Ishikawa (cell line): ENCODE measurements at regions not wholly inside any gene's neighbourhood (a gene's known extent, or its start where the extent isn't known, plus 50 kb on each side); places are given as distances from the start of the nearest gene placed in this dataset.

ENCODE experiments used
- CEBPB ChIP-seq: IDR thresholded peaks from 2 replicates; pipeline ENCODE4 v1.6.1; 2012
- CREB1 ChIP-seq: IDR thresholded peaks from 2 replicates; pipeline ENCODE4 v1.6.1; 2012; ENCODE audit warnings: low read depth
- EGR1 ChIP-seq: IDR thresholded peaks from 2 replicates; pipeline ENCODE4 v1.6.1; 2012
- EP300 ChIP-seq: IDR thresholded peaks from 2 replicates; pipeline ENCODE4 v1.6.1; 2012; ENCODE audit warnings: borderline replicate concordance
- FOXM1 ChIP-seq: IDR thresholded peaks from 2 replicates; pipeline ENCODE4 v1.6.1; 2012; ENCODE audit warnings: low read depth, borderline replicate concordance
- MAX ChIP-seq: IDR thresholded peaks from 2 replicates; pipeline ENCODE4 v1.6.1; 2012
- NFIC ChIP-seq: IDR thresholded peaks from 2 replicates; pipeline ENCODE4 v1.6.1; 2012
- RAD21 ChIP-seq: IDR thresholded peaks from 2 replicates; pipeline ENCODE4 v1.6.1; 2012; ENCODE audit warnings: low read depth
- TAF1 ChIP-seq: IDR thresholded peaks from 2 replicates; pipeline ENCODE4 v1.6.1; 2012; ENCODE audit warnings: low read depth, mild to moderate bottlenecking
- TCF12 ChIP-seq: IDR thresholded peaks from 2 replicates; pipeline ENCODE4 v1.6.1; 2012; ENCODE audit warnings: low read depth
- TEAD4 ChIP-seq: IDR thresholded peaks from 2 replicates; pipeline ENCODE4 v1.6.1; 2012
- YY1 ChIP-seq: IDR thresholded peaks from 2 replicates; pipeline ENCODE4 v1.6.1; 2012; ENCODE audit warnings: low read depth
- ZBTB7A ChIP-seq: IDR thresholded peaks from 2 replicates; pipeline ENCODE4 v1.6.1; 2012; ENCODE audit warnings: low read depth
- TF ChIP-seq, protein P1 (sequence below): IDR thresholded peaks from 2 replicates; pipeline ENCODE4 v1.6.1; 2012
- TF ChIP-seq, protein P2 (sequence below): IDR thresholded peaks from 2 replicates; pipeline ENCODE4 v1.6.1; 2012; ENCODE audit warnings: low read depth, mild to moderate bottlenecking

GRCh38 chr6:141833001-141833655 lies 299.6 kb upstream of the GJE1 start:
- TF ChIP-seq EGR1 (no peak), MAX (no peak), CREB1 (no peak), FOXM1 (no peak), RAD21 (no peak), TCF12 (no peak), CEBPB (no peak), EP300 (no peak)
- TF ChIP-seq, protein P1, sequence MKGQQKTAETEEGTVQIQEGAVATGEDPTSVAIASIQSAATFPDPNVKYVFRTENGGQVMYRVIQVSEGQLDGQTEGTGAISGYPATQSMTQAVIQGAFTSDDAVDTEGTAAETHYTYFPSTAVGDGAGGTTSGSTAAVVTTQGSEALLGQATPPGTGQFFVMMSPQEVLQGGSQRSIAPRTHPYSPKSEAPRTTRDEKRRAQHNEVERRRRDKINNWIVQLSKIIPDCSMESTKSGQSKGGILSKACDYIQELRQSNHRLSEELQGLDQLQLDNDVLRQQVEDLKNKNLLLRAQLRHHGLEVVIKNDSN, result no peak

DNA sequence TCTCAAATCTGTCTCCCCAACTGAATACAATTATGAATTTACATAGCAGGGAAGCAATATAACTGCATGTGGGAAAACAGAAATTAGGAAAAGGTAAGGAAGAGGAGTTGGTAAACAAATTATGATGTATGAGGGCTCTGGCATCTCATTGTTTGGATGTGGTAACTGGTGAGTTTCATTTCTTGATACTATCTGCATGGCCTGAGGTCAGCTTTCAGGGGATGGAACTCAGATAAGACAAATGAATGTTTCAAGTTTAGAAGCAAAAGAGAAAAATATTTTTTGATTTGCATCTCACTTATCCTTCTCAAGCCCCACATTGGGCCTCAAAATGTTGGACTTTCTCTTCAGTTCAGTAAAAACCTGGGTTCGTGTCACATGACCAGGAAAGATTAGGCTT lies 302.2 kb upstream of the GJE1 start:
- TF ChIP-seq RAD21, result no peak
- no peak for TF ChIP-seq CEBPB
- no peak for TF ChIP-seq EP300
- TF ChIP-seq YY1, result no peak
- TF ChIP-seq ZBTB7A, result no peak
- TF ChIP-seq, protein P1, result no peak
- TF ChIP-seq, protein P2, sequence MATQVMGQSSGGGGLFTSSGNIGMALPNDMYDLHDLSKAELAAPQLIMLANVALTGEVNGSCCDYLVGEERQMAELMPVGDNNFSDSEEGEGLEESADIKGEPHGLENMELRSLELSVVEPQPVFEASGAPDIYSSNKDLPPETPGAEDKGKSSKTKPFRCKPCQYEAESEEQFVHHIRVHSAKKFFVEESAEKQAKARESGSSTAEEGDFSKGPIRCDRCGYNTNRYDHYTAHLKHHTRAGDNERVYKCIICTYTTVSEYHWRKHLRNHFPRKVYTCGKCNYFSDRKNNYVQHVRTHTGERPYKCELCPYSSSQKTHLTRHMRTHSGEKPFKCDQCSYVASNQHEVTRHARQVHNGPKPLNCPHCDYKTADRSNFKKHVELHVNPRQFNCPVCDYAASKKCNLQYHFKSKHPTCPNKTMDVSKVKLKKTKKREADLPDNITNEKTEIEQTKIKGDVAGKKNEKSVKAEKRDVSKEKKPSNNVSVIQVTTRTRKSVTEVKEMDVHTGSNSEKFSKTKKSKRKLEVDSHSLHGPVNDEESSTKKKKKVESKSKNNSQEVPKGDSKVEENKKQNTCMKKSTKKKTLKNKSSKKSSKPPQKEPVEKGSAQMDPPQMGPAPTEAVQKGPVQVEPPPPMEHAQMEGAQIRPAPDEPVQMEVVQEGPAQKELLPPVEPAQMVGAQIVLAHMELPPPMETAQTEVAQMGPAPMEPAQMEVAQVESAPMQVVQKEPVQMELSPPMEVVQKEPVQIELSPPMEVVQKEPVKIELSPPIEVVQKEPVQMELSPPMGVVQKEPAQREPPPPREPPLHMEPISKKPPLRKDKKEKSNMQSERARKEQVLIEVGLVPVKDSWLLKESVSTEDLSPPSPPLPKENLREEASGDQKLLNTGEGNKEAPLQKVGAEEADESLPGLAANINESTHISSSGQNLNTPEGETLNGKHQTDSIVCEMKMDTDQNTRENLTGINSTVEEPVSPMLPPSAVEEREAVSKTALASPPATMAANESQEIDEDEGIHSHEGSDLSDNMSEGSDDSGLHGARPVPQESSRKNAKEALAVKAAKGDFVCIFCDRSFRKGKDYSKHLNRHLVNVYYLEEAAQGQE, result no peak
- TF ChIP-seq TCF12, result no peak
- no peak for TF ChIP-seq EGR1
- no peak for TF ChIP-seq FOXM1
- TF ChIP-seq CREB1, result no peak
- no peak for TF ChIP-seq TAF1
- no peak for TF ChIP-seq NFIC
- no peak for TF ChIP-seq TEAD4
- no peak for TF ChIP-seq MAX

- no peak for TF ChIP-seq MAX
- TF ChIP-seq EP300, result no peak
- no peak for TF ChIP-seq YY1
- TF ChIP-seq, protein P1, result no peak
- TF ChIP-seq TAF1, result no peak
- TF ChIP-seq EGR1, result no peak
- TF ChIP-seq CREB1, result no peak
- no peak for TF ChIP-seq RAD21
- TF ChIP-seq TCF12, result no peak
- no peak for TF ChIP-seq TEAD4
- TF ChIP-seq CEBPB, result no peak
- no peak for TF ChIP-seq NFIC
- TF ChIP-seq ZBTB7A, result no peak
- no peak for TF ChIP-seq FOXM1
- TF ChIP-seq, protein P2, result no peak
These were observed 303.0 kb upstream of the GJE1 start for GRCh38 chr6:141829566-141830360.

GRCh38 chr6:141824350-141824749 lies 308.4 kb upstream of the GJE1 start:
- TF ChIP-seq, protein P1, result no peak
- TF ChIP-seq CEBPB (no peak), NFIC (no peak), FOXM1 (no peak), YY1 (no peak), EP300 (no peak), RAD21 (no peak), MAX (no peak), ZBTB7A (no peak), TCF12 (no peak)
- TF ChIP-seq, protein P2, result no peak
